GM12878 (cell line): ENCODE measurements at regions not wholly inside any gene's neighbourhood (a gene's known extent, or its start where the extent isn't known, plus 50 kb on each side); places are given as distances from the start of the nearest gene placed in this dataset.

Experiments used
- ATAC-seq: fragments of 200-7000 bp; cut with Tn5 transposase; 3 replicates; pipeline ENCODE4 v1.9.1; 2020; ENCODE audit warnings: mild to moderate bottlenecking, moderate library complexity
- BruUV-seq: library from RNA; stranded (reverse); fragments of 400-500 nt; replicated peaks from 2 replicates; lab custom pipeline; 2021; lab: Mats Ljungman, UMichigan
- CTCF ChIA-PET: fragments of 300-600 bp; sonication (Branson Sonifier 250); formaldehyde crosslinking; extraction: SDS; loops from one replicate; lab custom pipeline; 2021; ENCODE audit warnings: inconsistent platforms; lab: Yijun Ruan, JAX
- POLR2A ChIA-PET: fragments of 350-600 bp; formaldehyde crosslinking; extraction: SDS; loops from one replicate; lab custom pipeline; 2021; ENCODE audit warnings: inconsistent platforms; lab: Charles Lee
- RAD21 ChIA-PET: fragments of 300-600 bp; sonication (Branson Sonifier 250); formaldehyde crosslinking; loops from one replicate; lab custom pipeline; 2023; ENCODE audit warnings: antibody characterized with exemption; ENCODE audit not compliant: unreplicated experiment; lab: Charles Lee
- SMC1A ChIA-PET: fragments of 300-600 bp; sonication (Branson Sonifier 250); formaldehyde crosslinking; loops from one replicate; lab custom pipeline; 2023; ENCODE audit not compliant: unreplicated experiment, uncharacterized antibody; lab: Charles Lee
- DNase-seq: peaks from one replicate; pipeline ENCODE4 v3.0.0-alpha.2; 2011; ENCODE audit warnings: low read depth, low spot score
- FAIRE-seq: peaks from 3 replicates; lab custom pipeline; 2011; peaks lifted over from hg19 to GRCh38; lab: Jason Lieb, UNC
- H2AFZ ChIP-seq: 2 replicates; pipeline ENCODE4 v1.6.0; 2011; ENCODE audit warnings: low read depth, low read length, control low read depth; ENCODE audit not compliant: control insufficient read depth
- H3K27ac ChIP-seq: 2 replicates; pipeline ENCODE4 v1.5.1; 2011; ENCODE audit warnings: control low read depth; ENCODE audit not compliant: control insufficient read depth, insufficient read depth
- H3K27me3 ChIP-seq, 2 experiments: replicated peaks in 1 of 2; 2 replicates each; pipeline versions ENCODE4 v1.6.0 to v1.6.1; 2011; ENCODE audit warnings: low read length in 1 of 2; ENCODE audit not compliant: control insufficient read depth in 2 of 2, insufficient read depth in 2 of 2
- H3K36me3 ChIP-seq, 2 experiments: 2 replicates each; pipeline ENCODE4 v1.5.1; 2011; ENCODE audit warnings: low read length in 1 of 2; ENCODE audit not compliant: control insufficient read depth in 2 of 2, insufficient read depth in 2 of 2
- H3K4me1 ChIP-seq: 2 replicates; pipeline ENCODE4 v1.6.1; 2011; ENCODE audit warnings: mild to moderate bottlenecking, low read length, moderate library complexity, mixed read lengths; ENCODE audit not compliant: control insufficient read depth, insufficient read depth
- H3K4me2 ChIP-seq: 2 replicates; pipeline ENCODE4 v1.6.0; 2011; ENCODE audit warnings: control low read depth; ENCODE audit not compliant: control insufficient read depth, insufficient read depth
- H3K4me3 ChIP-seq: fragments of 200-600 bp; sonication (generic); 2 replicates; pipeline ENCODE4 v1.5.1; 2016
- H3K79me2 ChIP-seq: 2 replicates; pipeline ENCODE4 v1.6.0; 2011; ENCODE audit warnings: low read length; ENCODE audit not compliant: control insufficient read depth, insufficient read depth
- H3K9ac ChIP-seq: 2 replicates; pipeline ENCODE4 v1.8.0; 2011; ENCODE audit warnings: low read length, control low read depth, mixed read lengths; ENCODE audit not compliant: control insufficient read depth, insufficient read depth
- H3K9me3 ChIP-seq: replicated peaks from 3 replicates; pipeline ENCODE4 v1.5.1; 2011; ENCODE audit warnings: mild to moderate bottlenecking, low read length; ENCODE audit not compliant: control insufficient read depth, insufficient read depth
- H4K20me1 ChIP-seq: 2 replicates; pipeline ENCODE4 v1.6.0; 2011; ENCODE audit not compliant: control insufficient read depth, insufficient read depth
- BACH1 ChIP-seq: fragments of 450-650 bp; IDR thresholded peaks from 2 replicates; pipeline ENCODE4 v1.6.1; 2017; ENCODE audit warnings: mild to moderate bottlenecking, borderline replicate concordance
- CREM ChIP-seq: IDR thresholded peaks from 2 replicates; pipeline ENCODE4 v1.6.1; 2014; ENCODE audit warnings: antibody characterized with exemption, low read depth
- GATAD2B ChIP-seq: fragments of 450-650 bp; conservative IDR thresholded peaks from 2 replicates; pipeline ENCODE4 v1.6.1; 2017; ENCODE audit warnings: low read depth, mild to moderate bottlenecking, moderate library complexity
- MEF2A ChIP-seq: IDR thresholded peaks from 2 replicates; pipeline ENCODE4 v1.6.1; 2011; ENCODE audit warnings: low read depth, mild to moderate bottlenecking, low read length, moderate library complexity; ENCODE audit not compliant: insufficient read depth
- MTA2 ChIP-seq: fragments of 450-650 bp; IDR thresholded peaks from 2 replicates; pipeline ENCODE4 v1.6.1; 2016; ENCODE audit warnings: low read depth, mild to moderate bottlenecking, moderate library complexity
- STAT1 ChIP-seq: fragments of 450-650 bp; conservative IDR thresholded peaks from 2 replicates; pipeline ENCODE4 v1.6.1; 2014; ENCODE audit warnings: antibody characterized with exemption, mild to moderate bottlenecking
- WRNIP1 ChIP-seq: IDR thresholded peaks from 2 replicates; pipeline ENCODE4 v1.6.1; 2011; ENCODE audit warnings: low read depth, low read length, improper control_type of control experiment, borderline replicate concordance
- ZNF207 ChIP-seq: fragments of 450-650 bp; IDR thresholded peaks from 2 replicates; pipeline ENCODE4 v1.6.1; 2014; ENCODE audit warnings: antibody characterized with exemption, mild to moderate bottlenecking, borderline replicate concordance
- WGBS: methylation state at CpG from one replicate; pipeline ENCODE4 v1.1.6; 2016; ENCODE audit warnings: low lambda C conversion rate; ENCODE audit not compliant: insufficient replicate concordance, insufficient coverage; ENCODE audit errors: missing lambda C conversion rate; 5-methylcytosine and 5-hydroxymethylcytosine counted together
- in situ Hi-C: fragments of 300-500 bp; cut with MboI; formaldehyde crosslinking; loops from 9 replicates; pipeline ENCODE4 v1.14.3; 2018; ENCODE audit warnings: mixed read lengths
- intact Hi-C: fragments of 100-400 bp; cut with micrococcal nuclease; formaldehyde crosslinking; loops from one replicate; pipeline ENCODE4 v1.14.2; 2022; ENCODE audit not compliant: unreplicated experiment
- TF ChIP-seq, protein P1 (sequence below): IDR thresholded peaks from 2 replicates; pipeline ENCODE4 v1.6.1; 2011; ENCODE audit warnings: low read depth, low read length, improper control_type of control experiment, borderline replicate concordance
- TF ChIP-seq, protein P2 (sequence below): fragments of 450-650 bp; IDR thresholded peaks from 2 replicates; pipeline ENCODE4 v1.6.1; 2018; ENCODE audit warnings: mild to moderate bottlenecking, low read depth, moderate library complexity; ENCODE audit not compliant: partially characterized antibody
- TF ChIP-seq, protein P3 (sequence below): fragments of 450-650 bp; conservative IDR thresholded peaks from 2 replicates; pipeline ENCODE4 v1.6.1; 2017; ENCODE audit warnings: mild to moderate bottlenecking, moderate library complexity

DNA sequence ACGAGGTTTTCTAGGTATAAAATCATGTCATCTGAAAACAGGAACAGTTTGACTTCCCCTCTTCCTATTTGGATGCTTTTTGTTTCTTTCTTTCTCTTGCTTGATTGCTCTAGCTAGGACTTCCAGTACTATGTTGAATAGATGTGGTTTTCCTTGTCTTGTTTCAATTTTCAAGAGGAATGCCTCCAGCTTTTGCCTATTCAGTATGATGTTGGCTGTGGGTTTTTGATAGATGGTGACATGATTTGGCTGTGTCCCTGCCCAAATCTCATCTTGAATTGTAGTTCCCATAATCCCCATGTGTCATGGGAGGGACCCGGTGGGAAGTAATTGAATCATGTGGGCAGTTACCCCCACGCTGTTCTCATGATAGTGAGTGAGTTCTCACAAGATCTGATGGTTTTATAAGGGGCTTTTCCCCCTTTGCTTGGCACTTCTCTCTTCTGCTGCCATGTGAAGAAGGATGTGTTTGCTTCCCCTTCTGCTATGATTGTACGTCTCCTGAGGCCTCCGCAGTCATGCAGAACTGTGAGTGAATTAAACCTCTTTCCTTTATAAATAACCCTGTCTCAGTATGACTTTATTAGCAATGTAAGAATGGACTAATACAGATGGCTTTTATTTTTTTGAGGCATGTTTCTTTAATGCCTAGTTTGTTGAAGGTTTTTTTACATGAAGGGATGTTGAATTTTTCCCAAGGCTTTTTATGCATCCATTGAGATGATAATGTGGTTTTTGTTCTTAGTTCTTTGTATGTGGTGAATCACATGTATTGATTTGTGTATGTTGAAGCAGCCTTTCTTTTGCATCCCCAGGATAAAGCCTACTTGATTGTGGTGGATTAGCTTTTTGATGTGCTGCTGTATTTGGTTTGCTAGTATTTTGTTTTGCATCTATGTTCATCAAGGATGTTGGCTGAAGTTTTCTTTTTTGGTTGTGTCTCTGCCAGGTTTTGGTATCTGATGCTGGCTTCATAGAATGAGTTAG, 239.1 kb downstream of the THBS2 start:
- Histone ChIP-seq H3K9me3 (no peaks in the 10 kb centered on the region), H3K4me1 (no peaks in the 10 kb centered on the region), H2AFZ (no peak overlapping the region), H3K27me3 (no peaks in the 10 kb centered on the region), H3K4me3 (no peak overlapping the region), H3K36me3 (no peaks in the 10 kb centered on the region), H4K20me1 (no peaks in the 10 kb centered on the region), H3K4me2 (no peak overlapping the region), H3K9ac (no peak overlapping the region), H3K27ac (no peak overlapping the region), H3K79me2 (no peaks in the 10 kb centered on the region)
- ChIA-PET POLR2A (no interaction called here), RAD21 (no interaction called here), SMC1A (no interaction called here), CTCF (no interaction called here)
- ATAC-seq (no peak), FAIRE-seq (no peak), DNase-seq (no peak)
- 7% methylated on average over 5 of the region's 5 CpGs for WGBS
- in situ Hi-C loops = no loop called here
- no peak for TF ChIP-seq STAT1
- intact Hi-C loops = no loop called here
- no TSS peak for BruUV-seq

DNA sequence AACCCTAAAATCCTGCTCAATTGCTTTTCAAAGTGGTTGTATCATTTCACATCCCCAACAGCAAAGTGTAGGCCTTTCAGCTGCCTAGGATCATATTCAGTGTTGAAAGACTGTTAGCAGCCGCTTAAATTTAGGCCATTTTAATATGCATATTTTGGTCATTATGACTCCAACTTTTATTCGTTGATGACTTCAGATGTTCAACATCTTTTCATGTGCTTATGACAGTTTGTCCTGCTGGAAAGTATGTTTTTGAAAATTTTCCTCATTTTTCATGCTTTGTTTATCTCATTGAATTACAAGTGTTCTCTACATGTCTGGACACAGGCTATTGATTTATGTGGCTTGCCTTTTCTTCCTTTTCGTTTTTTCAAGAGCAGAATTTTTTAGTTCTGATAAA, 244.0 kb downstream of the THBS2 start:
- intact Hi-C loops = no loop called here
- H3K4me2 ChIP-seq = no peak overlapping the region
- no peaks in the 10 kb centered on the region for H3K9me3 ChIP-seq
- DNase-seq = no peak
- WGBS = 31% methylated on average over 3 of the region's 3 CpGs
- no peaks in the 10 kb centered on the region for H3K36me3 ChIP-seq
- H2AFZ ChIP-seq = no peak overlapping the region
- H3K4me3 ChIP-seq = no peak overlapping the region
- in situ Hi-C loops = no loop called here
- no peaks in the 10 kb centered on the region for H3K27me3 ChIP-seq
- no peak for ATAC-seq
- no peaks in the 10 kb centered on the region for H3K79me2 ChIP-seq
- RAD21 ChIA-PET = no interaction called here
- SMC1A ChIA-PET = no interaction called here
- H3K4me1 ChIP-seq = no peaks in the 10 kb centered on the region
- no peaks in the 10 kb centered on the region for H4K20me1 ChIP-seq
- no peak overlapping the region for H3K27ac ChIP-seq
- CTCF ChIA-PET = no interaction called here
- no TSS peak for BruUV-seq
- H3K9ac ChIP-seq = no peak overlapping the region
- FAIRE-seq = no peak
- POLR2A ChIA-PET = no interaction called here
- TF ChIP-seq CREM (no peak), WRNIP1 (no peak), BACH1 (no peak), GATAD2B (no peak), MTA2 (no peak), ZNF207 (no peak), MEF2A (no peak)
- TF ChIP-seq, protein P1, sequence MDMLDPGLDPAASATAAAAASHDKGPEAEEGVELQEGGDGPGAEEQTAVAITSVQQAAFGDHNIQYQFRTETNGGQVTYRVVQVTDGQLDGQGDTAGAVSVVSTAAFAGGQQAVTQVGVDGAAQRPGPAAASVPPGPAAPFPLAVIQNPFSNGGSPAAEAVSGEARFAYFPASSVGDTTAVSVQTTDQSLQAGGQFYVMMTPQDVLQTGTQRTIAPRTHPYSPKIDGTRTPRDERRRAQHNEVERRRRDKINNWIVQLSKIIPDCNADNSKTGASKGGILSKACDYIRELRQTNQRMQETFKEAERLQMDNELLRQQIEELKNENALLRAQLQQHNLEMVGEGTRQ = no peak
- TF ChIP-seq, protein P2, sequence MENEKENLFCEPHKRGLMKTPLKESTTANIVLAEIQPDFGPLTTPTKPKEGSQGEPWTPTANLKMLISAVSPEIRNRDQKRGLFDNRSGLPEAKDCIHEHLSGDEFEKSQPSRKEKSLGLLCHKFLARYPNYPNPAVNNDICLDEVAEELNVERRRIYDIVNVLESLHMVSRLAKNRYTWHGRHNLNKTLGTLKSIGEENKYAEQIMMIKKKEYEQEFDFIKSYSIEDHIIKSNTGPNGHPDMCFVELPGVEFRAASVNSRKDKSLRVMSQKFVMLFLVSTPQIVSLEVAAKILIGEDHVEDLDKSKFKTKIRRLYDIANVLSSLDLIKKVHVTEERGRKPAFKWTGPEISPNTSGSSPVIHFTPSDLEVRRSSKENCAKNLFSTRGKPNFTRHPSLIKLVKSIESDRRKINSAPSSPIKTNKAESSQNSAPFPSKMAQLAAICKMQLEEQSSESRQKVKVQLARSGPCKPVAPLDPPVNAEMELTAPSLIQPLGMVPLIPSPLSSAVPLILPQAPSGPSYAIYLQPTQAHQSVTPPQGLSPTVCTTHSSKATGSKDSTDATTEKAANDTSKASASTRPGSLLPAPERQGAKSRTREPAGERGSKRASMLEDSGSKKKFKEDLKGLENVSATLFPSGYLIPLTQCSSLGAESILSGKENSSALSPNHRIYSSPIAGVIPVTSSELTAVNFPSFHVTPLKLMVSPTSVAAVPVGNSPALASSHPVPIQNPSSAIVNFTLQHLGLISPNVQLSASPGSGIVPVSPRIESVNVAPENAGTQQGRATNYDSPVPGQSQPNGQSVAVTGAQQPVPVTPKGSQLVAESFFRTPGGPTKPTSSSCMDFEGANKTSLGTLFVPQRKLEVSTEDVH = no peak
- TF ChIP-seq, protein P3, sequence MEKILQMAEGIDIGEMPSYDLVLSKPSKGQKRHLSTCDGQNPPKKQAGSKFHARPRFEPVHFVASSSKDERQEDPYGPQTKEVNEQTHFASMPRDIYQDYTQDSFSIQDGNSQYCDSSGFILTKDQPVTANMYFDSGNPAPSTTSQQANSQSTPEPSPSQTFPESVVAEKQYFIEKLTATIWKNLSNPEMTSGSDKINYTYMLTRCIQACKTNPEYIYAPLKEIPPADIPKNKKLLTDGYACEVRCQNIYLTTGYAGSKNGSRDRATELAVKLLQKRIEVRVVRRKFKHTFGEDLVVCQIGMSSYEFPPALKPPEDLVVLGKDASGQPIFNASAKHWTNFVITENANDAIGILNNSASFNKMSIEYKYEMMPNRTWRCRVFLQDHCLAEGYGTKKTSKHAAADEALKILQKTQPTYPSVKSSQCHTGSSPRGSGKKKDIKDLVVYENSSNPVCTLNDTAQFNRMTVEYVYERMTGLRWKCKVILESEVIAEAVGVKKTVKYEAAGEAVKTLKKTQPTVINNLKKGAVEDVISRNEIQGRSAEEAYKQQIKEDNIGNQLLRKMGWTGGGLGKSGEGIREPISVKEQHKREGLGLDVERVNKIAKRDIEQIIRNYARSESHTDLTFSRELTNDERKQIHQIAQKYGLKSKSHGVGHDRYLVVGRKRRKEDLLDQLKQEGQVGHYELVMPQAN = no peak
